NCI-H2196 (cell line): ENCODE measurements at regions not wholly inside any gene's neighbourhood (a gene's known extent, or its start where the extent isn't known, plus 50 kb on each side); places are given as distances from the start of the nearest gene placed in this dataset.

Experiments
- DNase-seq: peaks from one replicate; lab custom pipeline; 2025; ENCODE audit not compliant: unreplicated experiment; lab: John Stamatoyannopoulos, UW

GRCh38 chrX:8314881-8315280 lies 143.8 kb upstream of the VCX2 start:
- DNase-seq = no peak

- no peak for DNase-seq
Observed at GRCh38 chrX:8319359-8319758, 145.3 kb upstream of the VCX3B start.

- no peak for DNase-seq
Observed at GRCh38 chrX:8323356-8323755, 141.3 kb upstream of the VCX3B start.

GRCh38 chrX:8341814-8342590 lies 122.6 kb upstream of the VCX3B start:
- DNase-seq = no peak

GRCh38 chrX:8345473-8345872 lies 119.2 kb upstream of the VCX3B start:
- no peak for DNase-seq

GRCh38 chrX:8346060-8346459 lies 118.6 kb upstream of the VCX3B start:
- no peak for DNase-seq

GRCh38 chrX:8346892-8347291 lies 117.7 kb upstream of the VCX3B start:
- no peak for DNase-seq

GRCh38 chrX:8349816-8350544 lies 114.7 kb upstream of the VCX3B start:
- DNase-seq = no peak

- no peak for DNase-seq
Observed at GRCh38 chrX:8358302-8358701, 106.3 kb upstream of the VCX3B start.

GRCh38 chrX:8364369-8365141 lies 100.1 kb upstream of the VCX3B start:
- peak; percentile 30 for DNase-seq

- DNase-seq = no peak
Observed at GRCh38 chrX:8366481-8366880, 98.1 kb upstream of the VCX3B start.

GRCh38 chrX:8374041-8374825 lies 90.4 kb upstream of the VCX3B start:
- DNase-seq = no peak

GRCh38 chrX:8377041-8377440 lies 87.6 kb upstream of the VCX3B start:
- no peak for DNase-seq

- DNase-seq = no peak
Observed at GRCh38 chrX:8390771-8391170, 73.9 kb upstream of the VCX3B start.

GRCh38 chrX:8403988-8404387 lies 60.6 kb upstream of the VCX3B start:
- no peak for DNase-seq

- DNase-seq = peak; percentile 2
Observed at GRCh38 chrX:8404471-8404870, 60.2 kb upstream of the VCX3B start.

GRCh38 chrX:8404926-8405325 lies 59.7 kb upstream of the VCX3B start:
- DNase-seq = peak; percentile 2

GRCh38 chrX:8405631-8406030 lies 59.0 kb upstream of the VCX3B start:
- no peak for DNase-seq

GRCh38 chrX:8413279-8413678 lies 51.4 kb upstream of the VCX3B start:
- no peak for DNase-seq
